Muscle of leg (tissue), 3 donors: ENCODE measurements at regions not wholly inside any gene's neighbourhood (a gene's known extent, or its start where the extent isn't known, plus 50 kb on each side); places are given as distances from the start of the nearest gene placed in this dataset.

Source experiments
- DNase-seq: peaks from one replicate; pipeline ENCODE4 v3.0.0; 2013
- H3K27ac ChIP-seq: one replicate; pipeline ENCODE4 v1.5.1; 2013; ENCODE audit warnings: mild to moderate bottlenecking, low read length, control low read depth
- H3K27me3 ChIP-seq: one replicate; pipeline ENCODE4 v1.6.1; 2013; ENCODE audit warnings: low read length; ENCODE audit not compliant: control insufficient read depth, insufficient read depth
- H3K36me3 ChIP-seq: one replicate; pipeline ENCODE4 v1.6.1; 2013; ENCODE audit warnings: low read length; ENCODE audit not compliant: control insufficient read depth, insufficient read depth
- H3K4me1 ChIP-seq: one replicate; pipeline ENCODE4 v1.6.1; 2013; ENCODE audit warnings: low read length; ENCODE audit not compliant: control insufficient read depth, insufficient read depth
- H3K4me3 ChIP-seq: one replicate; pipeline ENCODE4 v1.5.1; 2013; ENCODE audit warnings: low read length, control low read depth
- H3K9me3 ChIP-seq: replicated peaks from 2 replicates; pipeline ENCODE4 v1.6.1; 2013; ENCODE audit warnings: low read depth, low read length; ENCODE audit not compliant: control insufficient read depth
- WGBS: methylation state at CpG from one replicate; pipeline ENCODE4 v1.1.5; 2013; ENCODE audit warnings: missing lambda C conversion rate; ENCODE audit not compliant: insufficient coverage; 5-methylcytosine and 5-hydroxymethylcytosine counted together

GRCh38 chr2:238728330-238729260 is 119.3 kb upstream of the TWIST2 start:
- Histone ChIP-seq H3K36me3 (no peaks in the 10 kb centered on the region), H3K9me3 (peaks cover 2% of the 10 kb centered on the region), H3K4me3 (no peak overlapping the region), H3K27ac (peak overlapping the region; percentile 78), H3K27me3 (peaks cover 7% of the 10 kb centered on the region), H3K4me1 (peaks cover 15% of the 10 kb centered on the region)
- peak; percentile 95 for DNase-seq
- 25% methylated on average over 12 of the region's 13 CpGs for WGBS

GRCh38 chr2:238729261-238729935 is 118.5 kb upstream of the TWIST2 start:
- no peak overlapping the region for H3K4me3 ChIP-seq
- DNase-seq, result no peak
- WGBS, result 84% methylated on average over 10 of the region's 11 CpGs

DNA sequence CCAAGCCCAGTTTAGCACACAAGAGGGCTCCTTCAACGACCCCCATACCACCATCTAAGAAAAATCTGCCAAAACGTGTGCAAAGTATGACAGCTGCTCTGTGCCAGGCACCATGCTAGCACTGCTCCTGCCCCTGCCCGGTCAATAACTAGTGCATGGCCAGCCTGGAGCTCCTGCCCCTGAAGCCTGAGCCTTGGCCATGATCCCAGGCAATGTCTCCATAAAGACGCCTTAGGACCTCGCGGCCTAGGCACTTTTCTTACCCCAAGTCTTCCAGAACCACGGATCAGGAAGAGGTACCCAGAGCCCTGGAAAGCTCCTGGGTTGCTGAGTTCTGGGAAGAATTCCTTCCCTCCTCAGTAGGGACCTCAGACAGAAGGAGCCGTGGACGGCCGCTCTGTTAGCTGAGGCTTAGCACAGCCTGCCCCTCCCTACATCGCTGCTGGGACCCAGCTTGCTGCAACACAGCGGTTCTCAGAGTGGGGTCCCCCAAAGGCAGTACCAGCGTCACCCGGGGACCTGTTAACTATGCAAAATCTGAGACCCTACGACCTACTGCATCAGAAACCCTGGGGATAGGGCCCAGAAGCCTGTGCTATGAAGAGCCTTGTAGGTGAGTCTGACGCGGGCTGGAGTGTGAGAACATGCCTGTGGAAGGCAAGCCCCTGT is 117.8 kb upstream of the TWIST2 start:
- Histone ChIP-seq H3K4me3 (no peak overlapping the region), H3K4me1 (peaks cover 15% of the 10 kb centered on the region), H3K36me3 (no peaks in the 10 kb centered on the region), H3K9me3 (peaks cover 2% of the 10 kb centered on the region), H3K27ac (no peak overlapping the region), H3K27me3 (peaks cover 7% of the 10 kb centered on the region)
- no peak for DNase-seq
- 85% methylated on average over 10 of the region's 17 CpGs for WGBS

More at GRCh38 chr2:238729261-238729935, 118.5 kb upstream of the TWIST2 start:
- Histone ChIP-seq H3K9me3 (peaks cover 2% of the 10 kb centered on the region), H3K4me1 (peaks cover 15% of the 10 kb centered on the region), H3K36me3 (no peaks in the 10 kb centered on the region), H3K27ac (peak overlapping the region; percentile 78), H3K27me3 (peaks cover 7% of the 10 kb centered on the region)

DNA sequence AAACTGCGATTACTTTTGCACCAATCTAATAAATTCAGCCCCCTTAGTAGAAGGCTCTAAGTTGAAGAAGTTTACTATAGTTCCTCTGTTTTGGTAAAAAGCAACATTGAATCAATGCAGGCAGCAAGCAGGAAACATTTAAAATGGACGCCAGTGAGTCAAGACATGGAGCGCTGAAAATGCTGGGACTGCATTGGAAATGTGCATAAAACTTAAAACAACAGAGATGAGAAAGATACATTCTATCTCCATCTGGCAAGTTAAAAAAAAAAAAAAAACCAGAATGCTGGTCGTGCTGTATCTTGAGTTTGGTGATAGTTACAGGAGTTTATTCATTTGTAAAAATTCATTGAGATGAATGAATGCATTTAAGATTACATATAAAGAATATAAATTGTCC is 117.0 kb upstream of the TWIST2 start:
- DNase-seq, result no peak
- no CpG with 5 or more reads among the region's 4 CpGs for WGBS
- Histone ChIP-seq H3K27me3 (peaks cover 7% of the 10 kb centered on the region), H3K36me3 (no peaks in the 10 kb centered on the region), H3K4me3 (no peak overlapping the region), H3K4me1 (peaks cover 15% of the 10 kb centered on the region), H3K9me3 (peaks cover 2% of the 10 kb centered on the region), H3K27ac (no peak overlapping the region)

DNA sequence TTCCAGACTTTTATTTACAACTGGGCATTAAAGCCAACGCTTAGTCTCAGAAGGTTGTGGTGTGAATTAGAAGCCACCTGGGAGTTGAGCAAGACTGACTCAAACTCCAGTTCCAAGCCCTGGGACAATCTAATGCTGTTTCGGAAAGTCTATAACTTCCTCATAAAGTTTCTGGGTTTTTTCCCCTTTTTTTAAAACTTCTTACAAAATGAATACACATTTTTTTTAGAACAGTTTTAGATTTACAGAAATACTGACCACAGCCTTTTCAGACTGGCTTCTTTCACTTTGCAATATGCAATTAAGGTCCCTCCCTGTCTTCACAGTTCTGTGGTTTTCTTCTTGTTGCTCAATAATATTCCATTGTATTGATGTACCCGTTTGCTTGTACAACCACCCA is 115.9 kb upstream of the TWIST2 start:
- Histone ChIP-seq H3K36me3 (no peaks in the 10 kb centered on the region), H3K9me3 (peaks cover 2% of the 10 kb centered on the region), H3K27ac (no peak overlapping the region), H3K4me1 (peaks cover 15% of the 10 kb centered on the region), H3K27me3 (peaks cover 7% of the 10 kb centered on the region), H3K4me3 (no peak overlapping the region)
- no peak for DNase-seq
- WGBS, result no CpG with 5 or more reads among the region's 3 CpGs

DNA sequence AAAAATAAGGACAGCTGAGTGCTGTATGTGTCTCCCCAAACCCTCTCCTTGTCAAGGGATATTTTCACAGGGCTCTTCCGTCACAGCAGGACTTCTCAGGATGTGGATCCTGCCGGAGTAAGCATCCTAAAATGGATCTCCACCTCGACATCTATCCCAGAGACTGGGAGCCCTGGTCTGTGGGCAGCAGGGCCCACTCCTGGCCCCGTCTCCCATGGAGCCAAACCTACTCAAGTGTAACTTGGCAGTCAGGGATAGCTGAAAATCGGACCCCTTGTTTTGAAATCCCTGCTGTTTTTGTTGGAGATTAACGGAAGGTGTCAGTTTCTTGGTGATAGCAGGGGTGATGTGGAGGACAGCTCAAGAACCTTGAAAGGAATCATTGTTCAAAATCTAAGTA is 109.0 kb upstream of the TWIST2 start:
- Histone ChIP-seq H3K4me3 (no peak overlapping the region), H3K4me1 (no peaks in the 10 kb centered on the region), H3K9me3 (no peaks in the 10 kb centered on the region), H3K36me3 (no peaks in the 10 kb centered on the region), H3K27ac (no peak overlapping the region), H3K27me3 (peaks cover 11% of the 10 kb centered on the region)
- 94% methylated on average over 4 of the region's 6 CpGs for WGBS
- DNase-seq, result no peak

- WGBS, result 73% methylated on average over 3 of the region's 5 CpGs
- Histone ChIP-seq H3K27me3 (peaks cover 11% of the 10 kb centered on the region), H3K4me1 (no peaks in the 10 kb centered on the region), H3K4me3 (no peak overlapping the region), H3K27ac (no peak overlapping the region), H3K9me3 (no peaks in the 10 kb centered on the region), H3K36me3 (no peaks in the 10 kb centered on the region)
- no peak for DNase-seq
Measured at GRCh38 chr2:238739668-238740067, 108.2 kb upstream of the TWIST2 start.

DNA sequence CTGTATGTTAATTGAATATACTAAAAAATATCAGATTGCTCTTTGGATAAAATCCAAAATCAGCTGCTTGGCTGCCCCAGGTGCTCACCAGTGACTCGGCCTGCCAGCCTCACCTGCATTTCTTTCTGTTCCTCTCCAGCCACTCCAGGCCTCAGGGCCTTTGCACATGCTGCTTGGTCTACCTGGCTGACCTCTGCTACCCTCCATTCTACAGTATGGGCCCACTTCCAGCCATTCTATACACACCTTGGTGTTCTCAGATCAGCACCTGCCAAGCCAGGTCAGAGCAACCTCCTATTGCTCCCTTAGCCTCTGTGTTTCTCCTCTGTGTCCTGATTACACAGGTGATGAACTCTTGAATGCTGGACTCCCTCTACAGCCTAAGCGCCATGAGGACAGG is 106.6 kb upstream of the TWIST2 start:
- no peaks in the 10 kb centered on the region for H3K9me3 ChIP-seq
- H3K4me1 ChIP-seq, result no peaks in the 10 kb centered on the region
- no peak for DNase-seq
- H3K27ac ChIP-seq, result no peak overlapping the region
- no peaks in the 10 kb centered on the region for H3K36me3 ChIP-seq
- H3K4me3 ChIP-seq, result no peak overlapping the region
- 69% methylated on average over 1 of the region's 2 CpGs for WGBS
- peaks cover 11% of the 10 kb centered on the region for H3K27me3 ChIP-seq

- Histone ChIP-seq H3K4me3 (no peak overlapping the region), H3K36me3 (no peaks in the 10 kb centered on the region), H3K27me3 (peaks cover 13% of the 10 kb centered on the region), H3K4me1 (no peaks in the 10 kb centered on the region), H3K27ac (no peak overlapping the region), H3K9me3 (no peaks in the 10 kb centered on the region)
- DNase-seq, result no peak
- 73% methylated on average over 3 of the region's 3 CpGs for WGBS
Measured at GRCh38 chr2:238742066-238742465, 105.8 kb upstream of the TWIST2 start.

GRCh38 chr2:238742664-238743063 is 105.2 kb upstream of the TWIST2 start:
- H3K9me3 ChIP-seq, result no peaks in the 10 kb centered on the region
- no peak overlapping the region for H3K4me3 ChIP-seq
- no peak overlapping the region for H3K27ac ChIP-seq
- no peak for DNase-seq
- no peaks in the 10 kb centered on the region for H3K4me1 ChIP-seq
- WGBS, result 79% methylated on average over 4 of the region's 8 CpGs
- H3K27me3 ChIP-seq, result peaks cover 13% of the 10 kb centered on the region
- no peaks in the 10 kb centered on the region for H3K36me3 ChIP-seq
